Adrenal gland (tissue), 5 donors: ENCODE measurements at regions not wholly inside any gene's neighbourhood (a gene's known extent, or its start where the extent isn't known, plus 50 kb on each side); places are given as distances from the start of the nearest gene placed in this dataset.

Experiments
- POLR2A ChIP-seq, 2 donors: fragments of 450-650 bp; IDR thresholded peaks; one replicate each; pipeline ENCODE4 v1.6.1; 2017; ENCODE audit warnings: antibody characterized with exemption in 2 of 2, mild to moderate bottlenecking in 2 of 2, moderate library complexity in 1 of 2
- TF ChIP-seq, protein P1 (sequence below), 6 experiments: fragments of 450-650 bp in 4 of 6; fragments of 200-600 bp in 2 of 6; sonication (generic) in 1 of 6; IDR thresholded peaks; 1 replicate in 5 of 6; 2 replicates in 1 of 6; pipeline versions ENCODE4 v1.5.1 to v1.8.0; 2016 to 2021; ENCODE audit warnings: antibody characterized with exemption in 6 of 6, mild to moderate bottlenecking in 2 of 6, moderate library complexity in 1 of 6
- donor health status: DM: no; HTN: no; CAD: no.

DNA sequence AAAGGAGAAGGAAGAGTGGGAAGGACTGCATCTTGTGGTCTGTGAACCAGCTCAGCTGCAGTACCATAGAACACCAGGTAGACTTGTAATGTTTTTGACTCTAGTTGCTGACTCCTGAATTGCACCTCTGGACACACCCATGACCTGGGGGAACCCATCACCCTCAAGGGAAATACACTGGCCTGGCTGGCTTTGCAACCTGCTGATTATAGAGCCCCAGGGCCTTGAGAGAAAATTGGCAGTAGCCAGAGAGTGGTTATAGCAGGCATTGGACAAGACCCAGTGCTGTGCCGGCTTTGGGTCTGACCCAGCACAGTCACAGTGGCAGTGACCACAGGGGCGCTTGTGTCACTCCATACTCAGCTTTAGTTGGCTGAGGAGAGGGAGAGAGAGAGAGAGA lies 902.3 kb downstream of the GRID1 start:
- TF ChIP-seq, protein P1, sequence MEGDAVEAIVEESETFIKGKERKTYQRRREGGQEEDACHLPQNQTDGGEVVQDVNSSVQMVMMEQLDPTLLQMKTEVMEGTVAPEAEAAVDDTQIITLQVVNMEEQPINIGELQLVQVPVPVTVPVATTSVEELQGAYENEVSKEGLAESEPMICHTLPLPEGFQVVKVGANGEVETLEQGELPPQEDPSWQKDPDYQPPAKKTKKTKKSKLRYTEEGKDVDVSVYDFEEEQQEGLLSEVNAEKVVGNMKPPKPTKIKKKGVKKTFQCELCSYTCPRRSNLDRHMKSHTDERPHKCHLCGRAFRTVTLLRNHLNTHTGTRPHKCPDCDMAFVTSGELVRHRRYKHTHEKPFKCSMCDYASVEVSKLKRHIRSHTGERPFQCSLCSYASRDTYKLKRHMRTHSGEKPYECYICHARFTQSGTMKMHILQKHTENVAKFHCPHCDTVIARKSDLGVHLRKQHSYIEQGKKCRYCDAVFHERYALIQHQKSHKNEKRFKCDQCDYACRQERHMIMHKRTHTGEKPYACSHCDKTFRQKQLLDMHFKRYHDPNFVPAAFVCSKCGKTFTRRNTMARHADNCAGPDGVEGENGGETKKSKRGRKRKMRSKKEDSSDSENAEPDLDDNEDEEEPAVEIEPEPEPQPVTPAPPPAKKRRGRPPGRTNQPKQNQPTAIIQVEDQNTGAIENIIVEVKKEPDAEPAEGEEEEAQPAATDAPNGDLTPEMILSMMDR (IDR thresholded peaks at IDR 0.05) = no peak
- no peak for TF ChIP-seq POLR2A (IDR thresholded peaks at IDR 0.05)
